ENCODE measurements at regions not wholly inside any gene's neighbourhood (a gene's known extent, or its start where the extent isn't known, plus 50 kb on each side); places are given as distances from the start of the nearest gene placed in this dataset.

- TF ChIP-seq, protein P1, sequence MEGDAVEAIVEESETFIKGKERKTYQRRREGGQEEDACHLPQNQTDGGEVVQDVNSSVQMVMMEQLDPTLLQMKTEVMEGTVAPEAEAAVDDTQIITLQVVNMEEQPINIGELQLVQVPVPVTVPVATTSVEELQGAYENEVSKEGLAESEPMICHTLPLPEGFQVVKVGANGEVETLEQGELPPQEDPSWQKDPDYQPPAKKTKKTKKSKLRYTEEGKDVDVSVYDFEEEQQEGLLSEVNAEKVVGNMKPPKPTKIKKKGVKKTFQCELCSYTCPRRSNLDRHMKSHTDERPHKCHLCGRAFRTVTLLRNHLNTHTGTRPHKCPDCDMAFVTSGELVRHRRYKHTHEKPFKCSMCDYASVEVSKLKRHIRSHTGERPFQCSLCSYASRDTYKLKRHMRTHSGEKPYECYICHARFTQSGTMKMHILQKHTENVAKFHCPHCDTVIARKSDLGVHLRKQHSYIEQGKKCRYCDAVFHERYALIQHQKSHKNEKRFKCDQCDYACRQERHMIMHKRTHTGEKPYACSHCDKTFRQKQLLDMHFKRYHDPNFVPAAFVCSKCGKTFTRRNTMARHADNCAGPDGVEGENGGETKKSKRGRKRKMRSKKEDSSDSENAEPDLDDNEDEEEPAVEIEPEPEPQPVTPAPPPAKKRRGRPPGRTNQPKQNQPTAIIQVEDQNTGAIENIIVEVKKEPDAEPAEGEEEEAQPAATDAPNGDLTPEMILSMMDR (IDR thresholded peaks at IDR 0.05), result no peak
- no peak for TF ChIP-seq POLR2AphosphoS5 (IDR thresholded peaks at IDR 0.05)
Measured at GRCh38 chr17:77619326-77619725, 339.2 kb upstream of the TNRC6C start.

Data from upper lobe of left lung (tissue), 4 donors.